B cell (primary cell): ENCODE measurements at regions not wholly inside any gene's neighbourhood (a gene's known extent, or its start where the extent isn't known, plus 50 kb on each side); places are given as distances from the start of the nearest gene placed in this dataset.

Experiments used
- EZH2 ChIP-seq: IDR thresholded peaks from 2 replicates; pipeline ENCODE4 v1.6.1; 2012; ENCODE audit warnings: borderline replicate concordance, low read depth, mild to moderate bottlenecking, moderate library complexity, low read length; ENCODE audit not compliant: insufficient read depth, poor library complexity, severe bottlenecking
- TF ChIP-seq, protein P1 (sequence below): fragments of 200-600 bp; IDR thresholded peaks from one replicate; pipeline ENCODE4 v1.8.0; 2022; ENCODE audit warnings: antibody characterized with exemption, mild to moderate bottlenecking

DNA sequence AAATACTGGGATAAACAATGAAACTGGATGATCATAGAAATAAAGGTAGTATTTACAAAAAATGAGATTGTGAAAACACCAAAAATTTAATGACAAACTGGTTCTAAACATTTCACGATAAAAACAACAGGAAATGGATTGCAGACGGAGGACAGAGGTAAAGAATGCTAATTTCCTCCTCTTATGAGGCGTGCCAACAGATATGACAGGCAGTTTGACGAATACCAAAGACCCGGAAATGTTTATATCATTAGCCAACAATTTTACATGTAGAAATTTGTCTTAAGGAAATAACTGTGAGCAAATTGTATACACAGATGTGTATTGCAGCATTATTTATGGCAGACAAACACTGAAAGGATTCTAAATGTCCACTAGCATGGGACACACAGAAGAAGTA lies 162.0 kb upstream of the MGMT start:
- TF ChIP-seq, protein P1, sequence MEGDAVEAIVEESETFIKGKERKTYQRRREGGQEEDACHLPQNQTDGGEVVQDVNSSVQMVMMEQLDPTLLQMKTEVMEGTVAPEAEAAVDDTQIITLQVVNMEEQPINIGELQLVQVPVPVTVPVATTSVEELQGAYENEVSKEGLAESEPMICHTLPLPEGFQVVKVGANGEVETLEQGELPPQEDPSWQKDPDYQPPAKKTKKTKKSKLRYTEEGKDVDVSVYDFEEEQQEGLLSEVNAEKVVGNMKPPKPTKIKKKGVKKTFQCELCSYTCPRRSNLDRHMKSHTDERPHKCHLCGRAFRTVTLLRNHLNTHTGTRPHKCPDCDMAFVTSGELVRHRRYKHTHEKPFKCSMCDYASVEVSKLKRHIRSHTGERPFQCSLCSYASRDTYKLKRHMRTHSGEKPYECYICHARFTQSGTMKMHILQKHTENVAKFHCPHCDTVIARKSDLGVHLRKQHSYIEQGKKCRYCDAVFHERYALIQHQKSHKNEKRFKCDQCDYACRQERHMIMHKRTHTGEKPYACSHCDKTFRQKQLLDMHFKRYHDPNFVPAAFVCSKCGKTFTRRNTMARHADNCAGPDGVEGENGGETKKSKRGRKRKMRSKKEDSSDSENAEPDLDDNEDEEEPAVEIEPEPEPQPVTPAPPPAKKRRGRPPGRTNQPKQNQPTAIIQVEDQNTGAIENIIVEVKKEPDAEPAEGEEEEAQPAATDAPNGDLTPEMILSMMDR: no peak
- TF ChIP-seq EZH2: no peak
